Astrocyte of the cerebellum (primary cell): ENCODE measurements at regions not wholly inside any gene's neighbourhood (a gene's known extent, or its start where the extent isn't known, plus 50 kb on each side); places are given as distances from the start of the nearest gene placed in this dataset.

Experiments used
- DNase-seq: peaks from one replicate; pipeline ENCODE4 v3.0.0-alpha.2; 2011; ENCODE audit warnings: low read depth
- H3K4me3 ChIP-seq: 2 replicates; pipeline ENCODE4 v1.5.1; 2011; ENCODE audit warnings: mild to moderate bottlenecking, low read depth, low read length, moderate library complexity
- CTCF ChIP-seq: IDR thresholded peaks from 2 replicates; pipeline ENCODE4 v1.5.1; 2012; ENCODE audit warnings: low read length, low read depth, moderate library complexity, mild to moderate bottlenecking; ENCODE audit errors: missing control alignments
- in situ Hi-C: cut with HindIII; loops from 2 replicates; pipeline ENCODE4 v1.10.0; 2017; ENCODE audit warnings: low sequenced_read_pairs

GRCh38 chr2:122063716-122064115 lies 308.3 kb downstream of the TSN start:
- TF ChIP-seq CTCF = no peak
- H3K4me3 ChIP-seq = no peak overlapping the region
- in situ Hi-C loops = no loop called here
- no peak for DNase-seq

GRCh38 chr2:122070241-122070731 lies 314.8 kb downstream of the TSN start:
- in situ Hi-C loops = no loop called here
- no peak for TF ChIP-seq CTCF
- peak; percentile 34 for DNase-seq

GRCh38 chr2:122072666-122073065 lies 317.2 kb downstream of the TSN start:
- in situ Hi-C loops = no loop called here

More at GRCh38 chr2:122070241-122070731, 314.8 kb downstream of the TSN start:
- no peak overlapping the region for H3K4me3 ChIP-seq

GRCh38 chr2:122074201-122074600 lies 318.8 kb downstream of the TSN start:
- DNase-seq = no peak
- in situ Hi-C loops = no loop called here
- H3K4me3 ChIP-seq = no peak overlapping the region
- no peak for TF ChIP-seq CTCF

More at GRCh38 chr2:122072666-122073065, 317.2 kb downstream of the TSN start:
- peak; percentile 8 for DNase-seq
- H3K4me3 ChIP-seq = no peak overlapping the region
- no peak for TF ChIP-seq CTCF

- no peak for DNase-seq
- in situ Hi-C loops = no loop called here
- H3K4me3 ChIP-seq = no peak overlapping the region
- TF ChIP-seq CTCF = no peak
These were observed 319.9 kb downstream of the TSN start for GRCh38 chr2:122075381-122075780.

GRCh38 chr2:122077114-122077513 lies 321.7 kb downstream of the TSN start:
- in situ Hi-C loops = no loop called here
- TF ChIP-seq CTCF = no peak
- no peak overlapping the region for H3K4me3 ChIP-seq
- DNase-seq = no peak

GRCh38 chr2:122077771-122078170 lies 322.3 kb downstream of the TSN start:
- in situ Hi-C loops = no loop called here
- no peak for DNase-seq

More at GRCh38 chr2:122077771-122078170, 322.3 kb downstream of the TSN start:
- no peak overlapping the region for H3K4me3 ChIP-seq
- TF ChIP-seq CTCF = no peak
